ENCODE measurements at regions not wholly inside any gene's neighbourhood (a gene's known extent, or its start where the extent isn't known, plus 50 kb on each side); places are given as distances from the start of the nearest gene placed in this dataset.

DNA sequence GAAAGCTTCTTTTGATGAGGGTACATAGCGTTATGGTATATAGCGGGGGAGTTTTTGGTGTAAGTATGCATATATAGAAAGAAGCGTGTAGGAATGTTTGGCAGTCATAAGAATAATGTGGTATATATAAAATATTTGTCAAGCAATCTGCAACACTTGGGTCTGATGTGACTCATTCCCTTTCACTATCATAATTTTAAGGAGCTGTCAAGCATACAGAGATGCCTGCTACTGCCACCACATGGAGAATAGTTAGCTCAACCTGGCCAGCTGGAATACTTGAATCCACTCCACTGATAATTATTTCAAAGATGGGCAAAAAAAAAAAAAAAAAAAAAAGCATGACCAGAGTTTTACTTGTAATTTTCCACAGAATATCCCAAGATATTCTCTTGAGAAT lies 559.8 kb upstream of the REG3G start:
- H3K36me3 ChIP-seq (ENCODE audit: control insufficient read depth in 2 of 2, insufficient read depth in 2 of 2, low read length in 2 of 2), result no peaks in the 10 kb centered on the region
- H3K27ac ChIP-seq (ENCODE audit: low read depth in 2 of 2, low read length in 2 of 2), result no peak overlapping the region
- no peak overlapping the region for H3K4me3 ChIP-seq (ENCODE audit: low read length in 2 of 2)
- no peaks in the 10 kb centered on the region for H3K4me1 ChIP-seq (ENCODE audit: control insufficient read depth in 2 of 2, insufficient read depth in 2 of 2, low read length in 2 of 2)
- no peaks in the 10 kb centered on the region for H3K9me3 ChIP-seq (ENCODE audit: control insufficient read depth in 2 of 2, low read length in 2 of 2)
- no peak overlapping the region for H3K9ac ChIP-seq (ENCODE audit: low read depth in 1 of 2, low read length in 2 of 2)
- no peaks in the 10 kb centered on the region for H3K27me3 ChIP-seq (ENCODE audit: control insufficient read depth in 2 of 2, insufficient read depth in 2 of 2, low read length in 2 of 2)

DNA sequence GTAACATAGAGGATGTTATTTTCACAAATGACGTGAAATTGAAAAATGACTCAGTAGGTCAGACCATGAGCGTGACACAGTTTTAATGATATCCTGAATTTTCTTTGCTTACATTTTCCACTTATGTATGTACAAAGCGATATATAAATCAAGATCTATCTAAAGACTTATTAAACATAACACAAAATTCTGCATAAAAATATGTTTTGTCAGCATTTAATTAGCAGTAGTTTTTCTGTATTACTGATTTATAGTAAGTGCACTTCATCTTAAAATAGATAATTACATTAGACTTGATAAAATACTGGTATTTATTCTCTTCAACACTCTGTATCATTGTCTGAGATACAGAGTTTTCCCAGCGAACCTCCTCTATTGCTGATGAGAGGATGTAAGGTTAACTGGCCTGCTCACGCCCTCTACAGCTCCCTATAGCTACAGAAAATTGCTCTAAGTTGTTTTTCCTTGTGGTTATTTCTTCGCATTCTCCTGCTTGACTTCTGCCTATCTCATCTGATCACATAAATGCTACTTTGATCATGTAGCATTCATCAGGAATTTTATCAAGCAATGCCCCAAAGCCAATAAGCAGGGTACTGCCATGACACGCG lies 548.8 kb upstream of the REG3G start:
- no peaks in the 10 kb centered on the region for H3K36me3 ChIP-seq (ENCODE audit: control insufficient read depth in 2 of 2, insufficient read depth in 2 of 2, low read length in 2 of 2)
- no peaks in the 10 kb centered on the region for H3K9me3 ChIP-seq (ENCODE audit: control insufficient read depth in 2 of 2, low read length in 2 of 2)
- H3K4me3 ChIP-seq (ENCODE audit: low read length in 2 of 2), result no peak overlapping the region
- no peak overlapping the region for H3K27ac ChIP-seq (ENCODE audit: low read depth in 2 of 2, low read length in 2 of 2)
- no peaks in the 10 kb centered on the region for H3K27me3 ChIP-seq (ENCODE audit: control insufficient read depth in 2 of 2, insufficient read depth in 2 of 2, low read length in 2 of 2)
- H3K4me1 ChIP-seq (ENCODE audit: control insufficient read depth in 2 of 2, insufficient read depth in 2 of 2, low read length in 2 of 2), result no peaks in the 10 kb centered on the region
- no peak overlapping the region for H3K9ac ChIP-seq (ENCODE audit: low read depth in 1 of 2, low read length in 2 of 2)

DNA sequence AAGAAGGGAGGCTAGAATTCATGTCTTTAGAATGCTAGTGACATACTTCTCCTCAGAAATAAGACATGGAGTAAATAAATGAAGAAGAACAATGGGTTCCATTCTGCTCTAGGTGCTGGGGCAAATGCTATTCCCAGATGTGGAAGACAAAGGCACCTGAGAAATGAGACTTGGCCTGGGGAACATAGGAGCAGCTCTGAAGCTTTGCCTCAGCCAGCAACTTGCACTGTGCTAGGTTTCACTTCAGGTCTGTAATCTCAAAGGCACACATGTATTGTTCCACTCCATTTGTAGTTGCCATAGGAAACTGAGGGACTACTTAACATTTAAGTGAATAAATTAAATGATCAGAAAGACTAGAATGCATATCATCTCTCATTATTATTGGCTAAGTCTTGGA lies 538.9 kb upstream of the REG3G start:
- no peaks in the 10 kb centered on the region for H3K36me3 ChIP-seq (ENCODE audit: control insufficient read depth in 2 of 2, insufficient read depth in 2 of 2, low read length in 2 of 2)
- no peaks in the 10 kb centered on the region for H3K9me3 ChIP-seq (ENCODE audit: control insufficient read depth in 2 of 2, low read length in 2 of 2)
- H3K4me3 ChIP-seq (ENCODE audit: low read length in 2 of 2), result no peak overlapping the region
- H3K27me3 ChIP-seq (ENCODE audit: control insufficient read depth in 2 of 2, insufficient read depth in 2 of 2, low read length in 2 of 2), result no peaks in the 10 kb centered on the region
- H3K9ac ChIP-seq (ENCODE audit: low read depth in 1 of 2, low read length in 2 of 2), result no peak overlapping the region
- no peaks in the 10 kb centered on the region for H3K4me1 ChIP-seq (ENCODE audit: control insufficient read depth in 2 of 2, insufficient read depth in 2 of 2, low read length in 2 of 2)
- H3K27ac ChIP-seq (ENCODE audit: low read depth in 2 of 2, low read length in 2 of 2), result no peak overlapping the region

DNA sequence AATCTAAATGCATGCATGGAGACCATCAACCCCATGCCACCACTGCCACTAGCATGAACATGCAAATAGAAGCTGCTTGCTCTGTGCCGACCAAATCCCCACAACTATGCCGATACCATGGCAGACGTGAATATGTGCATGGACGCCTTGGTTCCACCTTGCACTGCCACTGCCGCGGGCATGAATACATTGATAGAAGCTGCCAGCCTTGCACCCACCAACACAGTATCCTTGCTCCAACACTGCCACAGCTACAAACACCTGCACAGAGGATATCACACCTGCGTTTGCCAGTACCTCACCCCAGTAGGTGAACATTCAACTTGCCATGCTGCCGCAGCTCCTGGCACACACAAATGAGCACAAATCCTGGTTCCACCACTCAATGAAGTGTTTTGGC lies 527.4 kb upstream of the REG3G start:
- no peaks in the 10 kb centered on the region for H3K36me3 ChIP-seq (ENCODE audit: control insufficient read depth in 2 of 2, insufficient read depth in 2 of 2, low read length in 2 of 2)
- no peak overlapping the region for H3K9ac ChIP-seq (ENCODE audit: low read depth in 1 of 2, low read length in 2 of 2)
- H3K27ac ChIP-seq (ENCODE audit: low read depth in 2 of 2, low read length in 2 of 2), result no peak overlapping the region
- peaks cover 0 to 5% of the 10 kb centered on the region in 2 donors for H3K9me3 ChIP-seq (ENCODE audit: control insufficient read depth in 2 of 2, low read length in 2 of 2)
- H3K4me3 ChIP-seq (ENCODE audit: low read length in 2 of 2), result no peak overlapping the region
- no peaks in the 10 kb centered on the region for H3K4me1 ChIP-seq (ENCODE audit: control insufficient read depth in 2 of 2, insufficient read depth in 2 of 2, low read length in 2 of 2)
- no peaks in the 10 kb centered on the region for H3K27me3 ChIP-seq (ENCODE audit: control insufficient read depth in 2 of 2, insufficient read depth in 2 of 2, low read length in 2 of 2)

DNA sequence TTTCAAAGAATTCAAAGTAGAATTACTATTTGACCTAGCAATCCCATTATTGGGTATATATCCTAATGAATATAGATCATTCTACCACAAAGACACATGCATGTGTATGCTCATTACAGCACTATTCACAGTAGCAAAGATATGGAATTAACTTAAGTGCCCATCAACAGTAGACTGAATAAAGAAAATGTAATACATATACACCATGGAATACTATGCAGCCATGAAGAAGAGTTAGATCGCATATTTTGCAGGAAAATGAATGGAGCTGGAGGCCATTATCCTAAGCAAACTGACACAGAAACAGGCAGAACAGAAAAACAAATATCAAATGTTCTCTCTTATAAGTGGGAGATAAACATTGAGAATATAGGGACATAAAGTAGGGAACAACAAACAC lies 519.2 kb upstream of the REG3G start:
- H3K4me1 ChIP-seq (ENCODE audit: control insufficient read depth in 2 of 2, insufficient read depth in 2 of 2, low read length in 2 of 2), result no peaks in the 10 kb centered on the region
- H3K9me3 ChIP-seq (ENCODE audit: control insufficient read depth in 2 of 2, low read length in 2 of 2), result peaks cover 0 to 5% of the 10 kb centered on the region in 2 donors
- H3K27me3 ChIP-seq (ENCODE audit: control insufficient read depth in 2 of 2, insufficient read depth in 2 of 2, low read length in 2 of 2), result no peaks in the 10 kb centered on the region
- no peak overlapping the region for H3K27ac ChIP-seq (ENCODE audit: low read depth in 2 of 2, low read length in 2 of 2)
- H3K36me3 ChIP-seq (ENCODE audit: control insufficient read depth in 2 of 2, insufficient read depth in 2 of 2, low read length in 2 of 2), result no peaks in the 10 kb centered on the region
- no peak overlapping the region for H3K4me3 ChIP-seq (ENCODE audit: low read length in 2 of 2)
- H3K9ac ChIP-seq (ENCODE audit: low read depth in 1 of 2, low read length in 2 of 2), result no peak overlapping the region

DNA sequence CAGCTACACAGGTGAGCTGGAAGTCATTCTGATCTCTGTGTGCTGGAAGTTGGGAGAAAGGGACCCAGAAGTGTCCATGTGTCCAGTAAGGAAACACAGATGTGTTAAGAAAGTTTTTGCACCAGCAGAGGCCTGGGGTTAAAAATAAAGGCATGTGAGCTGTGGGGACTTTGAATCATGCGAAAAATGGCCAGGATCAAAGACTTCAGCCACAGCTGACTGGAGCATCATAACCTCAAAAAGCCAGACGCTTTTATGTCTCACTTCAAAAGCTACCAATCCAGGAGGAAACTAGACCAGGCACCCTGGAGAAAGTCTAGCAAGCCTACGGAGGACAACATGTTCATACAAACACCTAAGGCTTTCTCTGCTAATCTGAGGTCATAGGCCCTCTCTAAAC lies 503.6 kb upstream of the REG3G start:
- Histone ChIP-seq H3K27ac (ENCODE audit: low read depth in 2 of 2, low read length in 2 of 2) (no peak overlapping the region), H3K36me3 (ENCODE audit: control insufficient read depth in 2 of 2, insufficient read depth in 2 of 2, low read length in 2 of 2) (no peaks in the 10 kb centered on the region), H3K9ac (ENCODE audit: low read depth in 1 of 2, low read length in 2 of 2) (no peak overlapping the region)

DNA sequence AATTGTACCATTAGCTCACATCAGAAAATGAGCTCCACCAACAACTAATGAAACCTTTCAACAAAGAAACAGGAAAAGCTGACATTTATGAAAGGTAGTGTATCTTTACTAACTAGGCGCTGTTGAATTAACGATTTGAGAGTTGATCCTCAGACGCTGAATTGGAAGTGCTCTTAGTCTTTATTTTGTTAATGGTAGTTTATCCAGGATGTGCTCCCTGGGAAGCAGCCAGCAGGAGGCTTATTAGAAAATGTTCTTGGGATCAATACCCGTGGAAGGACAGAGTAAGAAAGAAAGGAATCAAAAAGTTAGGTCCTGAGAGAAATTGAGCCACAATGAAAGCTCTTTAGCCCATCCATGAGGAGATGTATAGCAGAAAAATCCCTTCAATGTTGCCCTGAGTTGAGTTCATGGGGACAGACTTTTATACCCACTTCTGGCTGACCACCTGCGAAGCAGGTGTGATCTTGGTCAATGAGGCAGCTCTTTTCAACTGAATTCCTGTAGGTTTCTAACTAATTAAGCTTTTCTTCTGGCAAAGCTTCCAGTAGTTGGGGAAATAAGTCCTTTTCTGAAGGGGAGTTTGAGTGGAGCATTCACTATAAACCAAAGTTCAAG lies 492.6 kb upstream of the REG3G start:
- no peaks in the 10 kb centered on the region for H3K36me3 ChIP-seq (ENCODE audit: control insufficient read depth in 2 of 2, insufficient read depth in 2 of 2, low read length in 2 of 2)
- H3K27me3 ChIP-seq (ENCODE audit: control insufficient read depth in 2 of 2, insufficient read depth in 2 of 2, low read length in 2 of 2), result no peaks in the 10 kb centered on the region
- no peaks in the 10 kb centered on the region for H3K9me3 ChIP-seq (ENCODE audit: control insufficient read depth in 2 of 2, low read length in 2 of 2)
- H3K27ac ChIP-seq (ENCODE audit: low read depth in 2 of 2, low read length in 2 of 2), result no peak overlapping the region
- H3K9ac ChIP-seq (ENCODE audit: low read depth in 1 of 2, low read length in 2 of 2), result no peak overlapping the region
- H3K4me1 ChIP-seq (ENCODE audit: control insufficient read depth in 2 of 2, insufficient read depth in 2 of 2, low read length in 2 of 2), result no peaks in the 10 kb centered on the region
- no peak overlapping the region for H3K4me3 ChIP-seq (ENCODE audit: low read length in 2 of 2)

More for the DNA sequence above, 503.6 kb upstream of the REG3G start:
- Histone ChIP-seq H3K27me3 (ENCODE audit: control insufficient read depth in 2 of 2, insufficient read depth in 2 of 2, low read length in 2 of 2) (no peaks in the 10 kb centered on the region), H3K4me1 (ENCODE audit: control insufficient read depth in 2 of 2, insufficient read depth in 2 of 2, low read length in 2 of 2) (no peaks in the 10 kb centered on the region), H3K4me3 (ENCODE audit: low read length in 2 of 2) (no peak overlapping the region), H3K9me3 (ENCODE audit: control insufficient read depth in 2 of 2, low read length in 2 of 2) (no peaks in the 10 kb centered on the region)

DNA sequence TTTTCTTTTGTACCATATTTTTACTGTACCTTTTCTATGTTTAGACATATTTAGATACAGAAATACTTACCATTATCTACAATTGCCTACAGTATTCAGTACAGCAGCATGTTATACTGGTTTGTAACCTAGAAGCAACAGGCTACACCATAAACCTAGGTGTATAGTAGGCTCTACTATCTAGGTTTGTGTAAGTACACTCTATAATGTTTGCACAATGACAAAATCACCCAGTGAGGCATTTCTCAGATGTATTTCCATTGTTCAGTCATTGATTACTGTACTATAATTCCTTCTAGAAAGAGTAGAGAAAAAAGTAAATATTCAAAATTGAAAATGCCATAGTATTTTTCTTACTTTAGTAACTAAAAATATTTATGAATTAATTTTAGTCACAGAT lies 490.1 kb upstream of the REG3G start:
- Histone ChIP-seq H3K9me3 (ENCODE audit: control insufficient read depth in 2 of 2, low read length in 2 of 2) (no peaks in the 10 kb centered on the region), H3K4me3 (ENCODE audit: low read length in 2 of 2) (no peak overlapping the region), H3K36me3 (ENCODE audit: control insufficient read depth in 2 of 2, insufficient read depth in 2 of 2, low read length in 2 of 2) (no peaks in the 10 kb centered on the region), H3K27me3 (ENCODE audit: control insufficient read depth in 2 of 2, insufficient read depth in 2 of 2, low read length in 2 of 2) (no peaks in the 10 kb centered on the region), H3K9ac (ENCODE audit: low read depth in 1 of 2, low read length in 2 of 2) (no peak overlapping the region), H3K4me1 (ENCODE audit: control insufficient read depth in 2 of 2, insufficient read depth in 2 of 2, low read length in 2 of 2) (no peaks in the 10 kb centered on the region), H3K27ac (ENCODE audit: low read depth in 2 of 2, low read length in 2 of 2) (no peak overlapping the region)

DNA sequence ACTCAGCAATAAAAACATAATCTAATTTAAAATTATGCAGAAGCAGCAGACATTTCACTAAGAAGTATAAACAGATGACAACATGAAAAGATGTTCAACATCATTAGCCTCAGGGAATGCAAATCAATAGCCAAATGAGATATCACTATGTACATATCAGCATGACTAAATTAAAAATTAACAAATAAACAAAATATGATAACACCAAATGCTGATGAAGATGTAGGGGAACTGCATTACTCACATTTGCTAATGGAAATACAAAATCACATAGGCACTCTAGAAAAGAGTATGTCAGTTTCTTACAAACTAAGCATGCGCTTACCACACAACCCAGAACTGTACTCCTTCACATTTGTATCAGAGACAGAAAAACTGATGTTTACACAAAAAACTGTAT lies 487.2 kb upstream of the REG3G start:
- no peaks in the 10 kb centered on the region for H3K36me3 ChIP-seq (ENCODE audit: control insufficient read depth in 2 of 2, insufficient read depth in 2 of 2, low read length in 2 of 2)
- H3K9ac ChIP-seq (ENCODE audit: low read depth in 1 of 2, low read length in 2 of 2), result no peak overlapping the region
- H3K27ac ChIP-seq (ENCODE audit: low read depth in 2 of 2, low read length in 2 of 2), result no peak overlapping the region
- no peaks in the 10 kb centered on the region for H3K27me3 ChIP-seq (ENCODE audit: control insufficient read depth in 2 of 2, insufficient read depth in 2 of 2, low read length in 2 of 2)
- H3K4me3 ChIP-seq (ENCODE audit: low read length in 2 of 2), result no peak overlapping the region
- no peaks in the 10 kb centered on the region for H3K9me3 ChIP-seq (ENCODE audit: control insufficient read depth in 2 of 2, low read length in 2 of 2)
- H3K4me1 ChIP-seq (ENCODE audit: control insufficient read depth in 2 of 2, insufficient read depth in 2 of 2, low read length in 2 of 2), result no peaks in the 10 kb centered on the region

DNA sequence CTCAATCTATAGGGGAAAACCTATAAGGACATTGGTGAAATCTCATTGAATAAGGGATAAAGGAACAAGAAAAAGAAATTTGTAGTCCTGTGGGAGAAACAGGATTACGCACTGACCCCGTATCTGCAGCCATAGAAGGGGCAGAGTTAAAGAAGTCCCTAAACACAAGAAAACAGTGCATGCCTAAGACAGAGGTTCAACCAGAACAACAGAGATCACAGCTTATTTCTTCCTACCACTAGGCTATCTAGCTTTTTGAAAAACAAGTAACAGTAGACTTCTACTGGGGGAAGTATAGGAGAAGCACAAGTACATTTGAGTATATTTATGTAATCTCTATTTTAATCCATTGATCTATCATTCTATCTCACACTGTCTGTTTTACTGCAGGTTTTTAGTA lies 485.2 kb upstream of the REG3G start:
- Histone ChIP-seq H3K4me3 (ENCODE audit: low read length in 2 of 2) (no peak overlapping the region), H3K9ac (ENCODE audit: low read depth in 1 of 2, low read length in 2 of 2) (no peak overlapping the region)

More for the DNA sequence above, 485.2 kb upstream of the REG3G start:
- H3K27ac ChIP-seq (ENCODE audit: low read depth in 2 of 2, low read length in 2 of 2), result no peak overlapping the region
- no peaks in the 10 kb centered on the region for H3K27me3 ChIP-seq (ENCODE audit: control insufficient read depth in 2 of 2, insufficient read depth in 2 of 2, low read length in 2 of 2)
- H3K36me3 ChIP-seq (ENCODE audit: control insufficient read depth in 2 of 2, insufficient read depth in 2 of 2, low read length in 2 of 2), result no peaks in the 10 kb centered on the region
- H3K4me1 ChIP-seq (ENCODE audit: control insufficient read depth in 2 of 2, insufficient read depth in 2 of 2, low read length in 2 of 2), result no peaks in the 10 kb centered on the region
- no peaks in the 10 kb centered on the region for H3K9me3 ChIP-seq (ENCODE audit: control insufficient read depth in 2 of 2, low read length in 2 of 2)
